OCI-M1 (cell line): ENCODE measurements at regions not wholly inside any gene's neighbourhood (a gene's known extent, or its start where the extent isn't known, plus 50 kb on each side); places are given as distances from the start of the nearest gene placed in this dataset.

Source experiments
- DNase-seq: peaks from one replicate; lab custom pipeline; 2025; lab: John Stamatoyannopoulos, UW

- DNase-seq: no peak
These were observed 75.9 kb upstream of the LCLAT1 start for GRCh38 chr2:30371028-30371689.

GRCh38 chr2:30371772-30372373 is 75.2 kb upstream of the LCLAT1 start:
- no peak for DNase-seq

- DNase-seq: no peak
These were observed 74.2 kb upstream of the LCLAT1 start for GRCh38 chr2:30372826-30373225.

- no peak for DNase-seq
These were observed 73.2 kb upstream of the LCLAT1 start for GRCh38 chr2:30373881-30374302.

- no peak for DNase-seq
These were observed 72.7 kb upstream of the LCLAT1 start for GRCh38 chr2:30374380-30374779.

GRCh38 chr2:30375915-30376314 is 71.1 kb upstream of the LCLAT1 start:
- DNase-seq: no peak

- no peak for DNase-seq
These were observed 67.6 kb upstream of the LCLAT1 start for GRCh38 chr2:30379481-30379880.

- DNase-seq: no peak
These were observed 66.2 kb upstream of the LCLAT1 start for GRCh38 chr2:30380824-30381223.

GRCh38 chr2:30382162-30382783 is 64.8 kb upstream of the LCLAT1 start:
- no peak for DNase-seq

GRCh38 chr2:30382995-30383394 is 64.1 kb upstream of the LCLAT1 start:
- no peak for DNase-seq

GRCh38 chr2:30385327-30385726 is 61.7 kb upstream of the LCLAT1 start:
- DNase-seq: peak; percentile 32

GRCh38 chr2:30392097-30392496 is 54.9 kb upstream of the LCLAT1 start:
- DNase-seq: no peak

GRCh38 chr2:30393510-30393909 is 53.5 kb upstream of the LCLAT1 start:
- DNase-seq: no peak

GRCh38 chr2:30394096-30394495 is 53.0 kb upstream of the LCLAT1 start:
- DNase-seq: no peak

- DNase-seq: no peak
These were observed 50.4 kb upstream of the LCLAT1 start for GRCh38 chr2:30396436-30397232.
